NB4 (cell line): ENCODE measurements at regions not wholly inside any gene's neighbourhood (a gene's known extent, or its start where the extent isn't known, plus 50 kb on each side); places are given as distances from the start of the nearest gene placed in this dataset.

Source experiments
- POLR2A ChIP-seq: IDR thresholded peaks from 2 replicates; pipeline ENCODE4 v1.6.1; 2011; ENCODE audit warnings: mild to moderate bottlenecking; ENCODE audit not compliant: insufficient read length; ENCODE audit errors: extremely low read depth
- TF ChIP-seq, protein P1 (sequence below): IDR thresholded peaks from one replicate; pipeline ENCODE4 v1.5.1; 2012; ENCODE audit warnings: low read depth, low read length
- TF ChIP-seq, protein P2 (sequence below): IDR thresholded peaks from 2 replicates; pipeline ENCODE4 v1.6.1; 2011; ENCODE audit warnings: low read depth, low read length

GRCh38 chr2:239544918-239545465, 144.2 kb upstream of the HDAC4 start:
- TF ChIP-seq, protein P1, sequence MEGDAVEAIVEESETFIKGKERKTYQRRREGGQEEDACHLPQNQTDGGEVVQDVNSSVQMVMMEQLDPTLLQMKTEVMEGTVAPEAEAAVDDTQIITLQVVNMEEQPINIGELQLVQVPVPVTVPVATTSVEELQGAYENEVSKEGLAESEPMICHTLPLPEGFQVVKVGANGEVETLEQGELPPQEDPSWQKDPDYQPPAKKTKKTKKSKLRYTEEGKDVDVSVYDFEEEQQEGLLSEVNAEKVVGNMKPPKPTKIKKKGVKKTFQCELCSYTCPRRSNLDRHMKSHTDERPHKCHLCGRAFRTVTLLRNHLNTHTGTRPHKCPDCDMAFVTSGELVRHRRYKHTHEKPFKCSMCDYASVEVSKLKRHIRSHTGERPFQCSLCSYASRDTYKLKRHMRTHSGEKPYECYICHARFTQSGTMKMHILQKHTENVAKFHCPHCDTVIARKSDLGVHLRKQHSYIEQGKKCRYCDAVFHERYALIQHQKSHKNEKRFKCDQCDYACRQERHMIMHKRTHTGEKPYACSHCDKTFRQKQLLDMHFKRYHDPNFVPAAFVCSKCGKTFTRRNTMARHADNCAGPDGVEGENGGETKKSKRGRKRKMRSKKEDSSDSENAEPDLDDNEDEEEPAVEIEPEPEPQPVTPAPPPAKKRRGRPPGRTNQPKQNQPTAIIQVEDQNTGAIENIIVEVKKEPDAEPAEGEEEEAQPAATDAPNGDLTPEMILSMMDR, result no peak
- TF ChIP-seq, protein P2, sequence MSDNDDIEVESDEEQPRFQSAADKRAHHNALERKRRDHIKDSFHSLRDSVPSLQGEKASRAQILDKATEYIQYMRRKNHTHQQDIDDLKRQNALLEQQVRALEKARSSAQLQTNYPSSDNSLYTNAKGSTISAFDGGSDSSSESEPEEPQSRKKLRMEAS, result no peak
- TF ChIP-seq POLR2A, result no peak
